ENCODE measurements at regions not wholly inside any gene's neighbourhood (a gene's known extent, or its start where the extent isn't known, plus 50 kb on each side); places are given as distances from the start of the nearest gene placed in this dataset.

DNA sequence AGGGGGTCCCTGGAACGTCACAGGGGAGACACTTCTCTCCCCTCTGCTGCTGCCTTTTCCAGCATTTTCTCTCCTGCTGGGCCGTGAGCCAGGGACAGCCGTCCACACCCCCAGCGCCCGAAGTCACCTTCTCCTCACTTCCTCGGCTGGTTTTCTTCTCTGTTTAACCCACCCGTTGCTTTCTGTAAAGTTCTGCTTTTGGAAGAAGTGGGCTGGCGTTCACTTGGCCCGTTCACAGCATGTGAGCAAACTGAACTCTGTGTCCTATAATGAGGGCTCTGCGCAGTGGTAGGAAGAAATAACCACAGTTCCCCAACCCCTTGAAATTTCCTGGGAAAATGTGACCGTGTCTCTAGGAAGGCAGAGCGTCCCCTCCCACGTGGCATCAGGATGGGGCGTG, 187.0 kb upstream of the HDAC4 start:
- TF ChIP-seq POLR2A (IDR thresholded peaks at IDR 0.05) = no peak
- TF ChIP-seq, protein P1, sequence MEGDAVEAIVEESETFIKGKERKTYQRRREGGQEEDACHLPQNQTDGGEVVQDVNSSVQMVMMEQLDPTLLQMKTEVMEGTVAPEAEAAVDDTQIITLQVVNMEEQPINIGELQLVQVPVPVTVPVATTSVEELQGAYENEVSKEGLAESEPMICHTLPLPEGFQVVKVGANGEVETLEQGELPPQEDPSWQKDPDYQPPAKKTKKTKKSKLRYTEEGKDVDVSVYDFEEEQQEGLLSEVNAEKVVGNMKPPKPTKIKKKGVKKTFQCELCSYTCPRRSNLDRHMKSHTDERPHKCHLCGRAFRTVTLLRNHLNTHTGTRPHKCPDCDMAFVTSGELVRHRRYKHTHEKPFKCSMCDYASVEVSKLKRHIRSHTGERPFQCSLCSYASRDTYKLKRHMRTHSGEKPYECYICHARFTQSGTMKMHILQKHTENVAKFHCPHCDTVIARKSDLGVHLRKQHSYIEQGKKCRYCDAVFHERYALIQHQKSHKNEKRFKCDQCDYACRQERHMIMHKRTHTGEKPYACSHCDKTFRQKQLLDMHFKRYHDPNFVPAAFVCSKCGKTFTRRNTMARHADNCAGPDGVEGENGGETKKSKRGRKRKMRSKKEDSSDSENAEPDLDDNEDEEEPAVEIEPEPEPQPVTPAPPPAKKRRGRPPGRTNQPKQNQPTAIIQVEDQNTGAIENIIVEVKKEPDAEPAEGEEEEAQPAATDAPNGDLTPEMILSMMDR (IDR thresholded peaks at IDR 0.05) = no peak
